Testis (tissue), 2 donors: ENCODE measurements at regions not wholly inside any gene's neighbourhood (a gene's known extent, or its start where the extent isn't known, plus 50 kb on each side); places are given as distances from the start of the nearest gene placed in this dataset.

Experiments
- POLR2A ChIP-seq: fragments of 450-650 bp; IDR thresholded peaks from one replicate; pipeline ENCODE4 v1.6.1; 2017; ENCODE audit warnings: antibody characterized with exemption, mild to moderate bottlenecking, moderate library complexity
- TF ChIP-seq, protein P1 (sequence below), 3 experiments: fragments of 450-650 bp in 2 of 3; fragments of 200-600 bp in 1 of 3; sonication (generic) in 1 of 3; IDR thresholded peaks; one replicate each; pipeline ENCODE4 v1.5.1; 2016 to 2019; ENCODE audit warnings: antibody characterized with exemption in 3 of 3, mild to moderate bottlenecking in 2 of 3, moderate library complexity in 1 of 3

DNA sequence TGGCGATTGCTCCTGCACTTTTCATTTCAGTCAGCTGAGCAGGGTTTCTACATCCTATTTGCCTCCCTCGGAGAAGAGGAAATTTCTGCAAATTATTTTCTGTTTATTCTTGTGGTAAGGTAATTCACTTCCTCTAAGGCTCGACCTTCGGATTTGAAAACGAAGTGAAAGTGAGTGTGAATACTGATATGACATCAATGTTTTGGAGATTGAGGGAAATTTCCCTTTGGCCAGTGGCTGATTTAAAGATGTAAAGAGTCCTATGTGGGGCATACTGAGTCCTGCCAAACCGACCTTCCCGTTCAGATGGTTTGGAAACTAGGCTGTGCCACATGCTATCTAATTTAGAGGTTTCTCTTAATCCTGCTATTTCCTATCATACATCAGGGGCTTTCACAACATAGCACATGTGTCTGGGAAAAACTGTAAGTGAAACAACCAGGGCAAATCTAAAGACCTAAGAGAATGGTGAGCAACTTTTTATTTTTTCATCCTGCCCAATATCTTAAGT lies 112.3 kb downstream of the POSTN start:
- TF ChIP-seq, protein P1, sequence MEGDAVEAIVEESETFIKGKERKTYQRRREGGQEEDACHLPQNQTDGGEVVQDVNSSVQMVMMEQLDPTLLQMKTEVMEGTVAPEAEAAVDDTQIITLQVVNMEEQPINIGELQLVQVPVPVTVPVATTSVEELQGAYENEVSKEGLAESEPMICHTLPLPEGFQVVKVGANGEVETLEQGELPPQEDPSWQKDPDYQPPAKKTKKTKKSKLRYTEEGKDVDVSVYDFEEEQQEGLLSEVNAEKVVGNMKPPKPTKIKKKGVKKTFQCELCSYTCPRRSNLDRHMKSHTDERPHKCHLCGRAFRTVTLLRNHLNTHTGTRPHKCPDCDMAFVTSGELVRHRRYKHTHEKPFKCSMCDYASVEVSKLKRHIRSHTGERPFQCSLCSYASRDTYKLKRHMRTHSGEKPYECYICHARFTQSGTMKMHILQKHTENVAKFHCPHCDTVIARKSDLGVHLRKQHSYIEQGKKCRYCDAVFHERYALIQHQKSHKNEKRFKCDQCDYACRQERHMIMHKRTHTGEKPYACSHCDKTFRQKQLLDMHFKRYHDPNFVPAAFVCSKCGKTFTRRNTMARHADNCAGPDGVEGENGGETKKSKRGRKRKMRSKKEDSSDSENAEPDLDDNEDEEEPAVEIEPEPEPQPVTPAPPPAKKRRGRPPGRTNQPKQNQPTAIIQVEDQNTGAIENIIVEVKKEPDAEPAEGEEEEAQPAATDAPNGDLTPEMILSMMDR (IDR thresholded peaks at IDR 0.05), result no peak
- no peak for TF ChIP-seq POLR2A
